Upper lobe of left lung (tissue), 6 donors: ENCODE measurements at regions not wholly inside any gene's neighbourhood (a gene's known extent, or its start where the extent isn't known, plus 50 kb on each side); places are given as distances from the start of the nearest gene placed in this dataset.
"Not testable (repeated sequence)": the region's sequence is repeated elsewhere in the genome, so short reads cannot be mapped to it uniquely, and the experiment has no call there.

ENCODE experiments used
- ATAC-seq, 2 donors: fragments of 200-7000 bp; cut with Tn5 transposase; one replicate each; pipeline ENCODE4 v1.9.1; 2022; ENCODE audit warnings: mild to moderate bottlenecking in 2 of 2, moderate library complexity in 2 of 2; ENCODE audit not compliant: low FRiP score in 2 of 2
- DNase-seq, 2 donors: peaks; one replicate each; pipeline ENCODE4 v3.0.0-alpha.2; 2019 to 2020
- H3K27ac ChIP-seq, 4 donors: fragments of 200-600 bp; sonication (generic); one replicate each; pipeline ENCODE4 v1.5.1; 2016 to 2019
- H3K27me3 ChIP-seq, 4 donors: fragments of 200-600 bp; sonication (generic); one replicate each; pipeline ENCODE4 v1.5.1; 2017 to 2019
- H3K36me3 ChIP-seq, 4 donors: fragments of 200-600 bp; sonication (generic); one replicate each; pipeline ENCODE4 v1.5.1; 2016 to 2019
- H3K4me1 ChIP-seq, 4 donors: fragments of 200-600 bp; sonication (generic); one replicate each; pipeline ENCODE4 v1.5.1; 2018 to 2019
- H3K4me3 ChIP-seq, 4 donors: fragments of 200-600 bp; sonication (generic); one replicate each; pipeline ENCODE4 v1.5.1; 2017 to 2019; ENCODE audit warnings: mild to moderate bottlenecking in 2 of 4, moderate library complexity in 1 of 4
- H3K9me3 ChIP-seq, 4 donors: fragments of 200-600 bp; sonication (generic); one replicate each; pipeline ENCODE4 v1.5.1; 2018 to 2019
- EP300 ChIP-seq, 4 donors: sonication (generic); formaldehyde crosslinking; IDR thresholded peaks; one replicate each; pipeline ENCODE4 v1.5.1; 2017; ENCODE audit warnings: antibody characterized with exemption in 4 of 4, control low read depth in 2 of 4
- POLR2A ChIP-seq, 4 donors: fragments of 450-650 bp; IDR thresholded peaks; one replicate each; pipeline ENCODE4 v1.5.1; 2016 to 2017; ENCODE audit warnings: antibody characterized with exemption in 4 of 4, mild to moderate bottlenecking in 2 of 4
- POLR2AphosphoS5 ChIP-seq, 2 donors: sonication (generic); formaldehyde crosslinking; IDR thresholded peaks; one replicate each; pipeline ENCODE4 v1.5.1; 2017; ENCODE audit warnings: antibody characterized with exemption in 2 of 2
- WGBS, 2 donors: methylation state at CpG; one replicate each; pipeline ENCODE4 v1.1.5; 2017 to 2018; 5-methylcytosine and 5-hydroxymethylcytosine counted together
- TF ChIP-seq, protein P1 (sequence below), 6 experiments: fragments of 450-650 bp in 4 of 6; fragments of 200-600 bp in 2 of 6; sonication (generic) in 2 of 6; IDR thresholded peaks; one replicate each; pipeline ENCODE4 v1.5.1; 2016 to 2019; ENCODE audit warnings: antibody characterized with exemption in 6 of 6
- donor health status: DM: no; HTN: no; CAD: no; lungs with moderate emphysema.
- donor health status: DM: no; HTN: yes; CAD: no; lungs with severe emphysema.

DNA sequence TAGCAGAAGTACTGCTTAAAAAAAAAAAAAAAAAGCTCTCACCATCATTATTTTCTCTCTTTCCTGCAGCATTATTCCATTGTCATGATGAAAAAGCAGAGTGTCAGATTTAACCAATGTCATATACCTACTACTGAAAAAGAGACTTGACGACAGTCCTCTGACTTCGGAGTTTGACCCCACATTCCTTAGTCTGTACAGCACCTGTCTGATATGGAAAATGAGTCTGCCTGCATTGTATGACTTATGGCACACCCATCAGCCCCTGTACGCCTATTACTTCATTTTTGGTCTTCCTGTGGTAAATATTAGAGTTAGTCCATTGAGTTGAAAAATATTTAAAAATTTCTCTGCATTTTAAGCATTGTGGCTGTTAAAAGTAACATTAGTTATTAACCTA, 54.5 kb upstream of the NOX4 start:
- WGBS, 2 donors: 73 to 77% methylated on average over 3 of the region's 3 CpGs
- Histone ChIP-seq H3K4me3 (no peak overlapping the region), H3K27ac (no peak overlapping the region), H3K9me3 (no peaks in the 10 kb centered on the region), H3K36me3 (no peaks in the 10 kb centered on the region), H3K27me3 (no peaks in the 10 kb centered on the region), H3K4me1 (no peaks in the 10 kb centered on the region)
- no peak for ATAC-seq
- no peak for DNase-seq
- TF ChIP-seq EP300 (IDR thresholded peaks at IDR 0.05): no peak
- no peak for TF ChIP-seq POLR2AphosphoS5 (IDR thresholded peaks at IDR 0.05)
- no peak for TF ChIP-seq POLR2A (IDR thresholded peaks at IDR 0.05)
- TF ChIP-seq, protein P1, sequence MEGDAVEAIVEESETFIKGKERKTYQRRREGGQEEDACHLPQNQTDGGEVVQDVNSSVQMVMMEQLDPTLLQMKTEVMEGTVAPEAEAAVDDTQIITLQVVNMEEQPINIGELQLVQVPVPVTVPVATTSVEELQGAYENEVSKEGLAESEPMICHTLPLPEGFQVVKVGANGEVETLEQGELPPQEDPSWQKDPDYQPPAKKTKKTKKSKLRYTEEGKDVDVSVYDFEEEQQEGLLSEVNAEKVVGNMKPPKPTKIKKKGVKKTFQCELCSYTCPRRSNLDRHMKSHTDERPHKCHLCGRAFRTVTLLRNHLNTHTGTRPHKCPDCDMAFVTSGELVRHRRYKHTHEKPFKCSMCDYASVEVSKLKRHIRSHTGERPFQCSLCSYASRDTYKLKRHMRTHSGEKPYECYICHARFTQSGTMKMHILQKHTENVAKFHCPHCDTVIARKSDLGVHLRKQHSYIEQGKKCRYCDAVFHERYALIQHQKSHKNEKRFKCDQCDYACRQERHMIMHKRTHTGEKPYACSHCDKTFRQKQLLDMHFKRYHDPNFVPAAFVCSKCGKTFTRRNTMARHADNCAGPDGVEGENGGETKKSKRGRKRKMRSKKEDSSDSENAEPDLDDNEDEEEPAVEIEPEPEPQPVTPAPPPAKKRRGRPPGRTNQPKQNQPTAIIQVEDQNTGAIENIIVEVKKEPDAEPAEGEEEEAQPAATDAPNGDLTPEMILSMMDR (IDR thresholded peaks at IDR 0.05): no peak

DNA sequence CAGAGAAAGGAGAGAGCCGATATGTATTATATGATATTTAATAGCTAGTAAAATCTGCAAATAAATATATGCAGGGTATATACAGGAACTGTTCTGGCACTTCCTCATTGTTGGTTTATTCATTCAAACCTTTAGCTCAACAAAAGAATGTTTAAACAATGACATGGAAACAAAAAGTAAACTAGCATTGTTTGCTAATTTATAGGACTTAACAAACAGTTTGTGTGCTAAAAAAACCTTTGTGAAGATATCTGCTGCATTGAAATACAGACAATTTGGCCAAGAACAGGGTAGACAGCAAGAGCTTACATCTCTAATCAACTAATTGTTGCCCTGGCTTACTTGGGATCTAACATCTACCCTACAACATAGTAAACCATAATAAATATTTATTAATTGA, 64.6 kb upstream of the NOX4 start:
- not testable (repeated sequence) for H3K27me3 ChIP-seq, H3K36me3 ChIP-seq, H3K27ac ChIP-seq, H3K9me3 ChIP-seq, H3K4me3 ChIP-seq, DNase-seq, ATAC-seq, H3K4me1 ChIP-seq
- 68 to 79% methylated on average over 1 of the region's 1 CpG for WGBS, 2 donors

DNA sequence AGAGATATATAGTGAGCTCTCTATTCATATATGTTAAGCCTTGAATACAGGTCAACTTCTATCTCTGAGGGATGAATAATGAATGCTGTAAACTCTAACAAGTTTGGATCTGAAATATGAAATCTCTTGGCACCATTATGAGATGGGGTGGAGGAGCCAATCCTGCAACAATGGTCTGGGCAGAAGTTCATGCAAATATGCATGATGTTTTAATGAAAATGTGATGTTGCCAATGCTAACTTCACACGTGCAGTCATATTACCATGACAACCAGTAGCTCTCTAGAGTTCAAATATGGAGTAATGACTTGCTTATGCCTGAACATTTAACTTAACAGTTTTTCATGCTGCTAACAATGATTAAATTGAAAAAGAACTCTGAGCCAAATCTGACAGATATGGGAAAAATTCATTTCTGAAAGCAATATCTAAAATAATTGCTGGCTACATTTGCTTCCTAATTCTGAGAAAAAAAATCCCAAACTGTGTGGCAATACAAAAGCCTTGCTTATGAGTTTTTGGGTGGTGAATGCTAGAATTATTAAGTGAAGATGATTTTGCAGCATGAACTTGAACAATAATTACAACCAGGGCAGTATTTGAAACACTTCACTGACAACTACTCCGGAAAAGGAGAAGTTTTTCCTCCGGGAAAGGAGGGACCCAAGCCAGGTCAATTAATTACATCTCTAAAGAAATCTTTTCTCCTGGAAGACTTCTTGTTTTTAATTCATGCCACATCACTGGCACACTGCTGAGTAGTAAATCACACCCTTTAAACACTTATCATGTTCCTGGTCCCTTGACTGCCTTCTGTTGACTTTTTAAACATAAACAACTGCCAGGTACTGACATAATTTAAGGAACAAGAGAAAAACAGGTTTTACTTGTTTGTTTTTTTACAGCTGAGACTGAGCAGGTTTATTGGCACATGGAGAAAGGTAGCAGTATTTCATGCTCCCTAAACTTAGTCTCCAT, 65.8 kb upstream of the NOX4 start:
- DNase-seq: not testable (repeated sequence)

DNA sequence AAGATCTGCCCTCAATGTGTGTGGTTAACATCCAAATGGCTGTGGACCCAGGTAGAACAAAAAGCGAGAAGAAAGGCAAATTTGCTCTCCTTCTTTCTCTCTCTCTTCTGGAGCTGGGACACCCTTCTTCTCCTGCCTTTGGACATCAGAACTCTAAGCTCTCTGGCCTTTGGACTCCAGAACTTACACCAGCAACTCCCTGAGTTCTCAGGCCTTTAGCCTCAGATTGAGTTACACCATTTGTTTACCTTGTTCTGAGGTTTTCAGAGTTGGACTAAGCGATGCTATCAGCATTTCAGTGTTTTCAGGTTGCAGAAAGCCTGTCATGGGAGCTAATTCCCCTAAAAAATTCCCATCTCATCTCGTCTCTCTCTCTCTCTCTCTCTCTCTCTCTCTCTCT, 69.4 kb upstream of the NOX4 start:
- ATAC-seq, H3K4me3 ChIP-seq, DNase-seq, H3K27me3 ChIP-seq, H3K9me3 ChIP-seq, H3K27ac ChIP-seq, H3K36me3 ChIP-seq, H3K4me1 ChIP-seq: not testable (repeated sequence)
- WGBS, 2 donors: 58 to 60% methylated on average over 3 of the region's 3 CpGs

More for the DNA sequence above, 65.8 kb upstream of the NOX4 start:
- H3K27ac ChIP-seq, H3K4me1 ChIP-seq, H3K4me3 ChIP-seq, ATAC-seq, H3K27me3 ChIP-seq, H3K36me3 ChIP-seq, H3K9me3 ChIP-seq: not testable (repeated sequence)
- 29 to 31% methylated on average over 3 of the region's 3 CpGs for WGBS, 2 donors

DNA sequence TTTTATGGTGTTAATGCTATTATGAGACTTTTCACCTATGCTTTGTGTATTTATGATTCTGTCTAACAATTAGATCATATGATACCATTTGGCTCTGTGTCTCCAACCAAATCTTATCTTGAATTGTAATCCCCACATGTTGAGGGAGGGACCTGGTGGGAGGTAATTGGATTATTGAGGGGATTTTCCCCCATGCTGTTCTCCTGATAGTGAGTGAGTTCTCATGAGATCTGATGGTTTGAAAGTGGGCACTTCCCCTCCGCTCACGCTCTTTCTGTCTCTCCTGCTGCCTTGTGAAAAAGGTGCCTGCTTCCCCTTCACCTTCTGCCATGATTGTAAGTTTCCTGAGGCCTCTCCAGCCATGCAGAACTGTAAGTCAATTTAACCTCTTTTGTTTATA, 71.6 kb upstream of the NOX4 start:
- not testable (repeated sequence) for H3K27ac ChIP-seq, H3K4me1 ChIP-seq, DNase-seq, ATAC-seq, H3K9me3 ChIP-seq, H3K27me3 ChIP-seq, H3K4me3 ChIP-seq, H3K36me3 ChIP-seq
- WGBS, 2 donors: 94 to 96% methylated on average over 2 of the region's 2 CpGs

DNA sequence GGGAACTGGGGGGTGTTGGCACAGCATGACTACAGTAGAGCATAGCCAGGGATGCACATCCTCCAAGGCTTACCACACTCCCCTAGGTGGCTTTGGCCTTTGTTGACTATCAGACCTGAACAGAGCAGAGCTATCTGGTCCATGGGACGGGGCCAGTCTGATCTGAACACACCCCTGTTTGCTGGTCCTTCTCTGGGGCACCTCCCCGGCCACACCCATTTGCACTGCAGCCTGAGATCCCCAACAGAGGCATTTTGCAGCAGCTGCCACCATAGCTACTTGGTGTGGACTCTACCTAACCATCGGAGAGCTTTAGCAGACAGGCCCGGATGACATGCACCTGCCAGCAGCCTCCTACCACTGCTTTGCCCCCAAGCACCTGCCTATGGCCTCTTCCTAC, 75.8 kb upstream of the NOX4 start:
- no peak overlapping the region for H3K4me3 ChIP-seq
- ATAC-seq (peak in 1 of 2 donors; percentile 30), DNase-seq (no peak)
- H3K27ac ChIP-seq: no peak overlapping the region
- no peaks in the 10 kb centered on the region for H3K36me3 ChIP-seq
- whole genome bisulfite sequencing, 2 donors: 70 to 86% methylated on average over 4 of the region's 4 CpGs
- no peaks in the 10 kb centered on the region for H3K4me1 ChIP-seq
- TF ChIP-seq POLR2A (IDR thresholded peaks at IDR 0.05) (no peak), POLR2AphosphoS5 (IDR thresholded peaks at IDR 0.05) (no peak), EP300 (IDR thresholded peaks at IDR 0.05) (no peak)
- TF ChIP-seq, protein P1 (IDR thresholded peaks at IDR 0.05): no peak
- no peaks in the 10 kb centered on the region for H3K27me3 ChIP-seq
- no peaks in the 10 kb centered on the region for H3K9me3 ChIP-seq

DNA sequence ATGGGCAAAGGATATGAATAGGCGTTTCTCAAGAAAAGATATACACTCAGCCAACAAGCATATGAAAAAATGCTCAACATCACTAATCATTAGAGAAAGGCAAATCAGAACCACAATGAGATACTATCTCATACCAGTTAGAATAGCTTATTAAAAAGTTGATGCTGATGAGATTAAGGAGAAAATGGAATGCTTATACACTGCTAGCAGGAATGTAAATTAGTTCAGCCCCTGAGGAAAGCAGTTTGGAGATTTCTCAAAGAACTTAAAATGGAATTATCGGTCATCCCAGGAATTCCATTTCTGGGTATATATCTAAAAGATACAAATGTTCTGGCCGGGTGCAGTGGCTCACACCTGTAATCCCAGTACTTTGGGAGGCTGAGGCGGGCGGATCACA, 78.2 kb upstream of the NOX4 start:
- ATAC-seq, DNase-seq, H3K27me3 ChIP-seq, H3K9me3 ChIP-seq, H3K4me3 ChIP-seq, H3K4me1 ChIP-seq, H3K36me3 ChIP-seq, H3K27ac ChIP-seq: not testable (repeated sequence)
- WGBS, 2 donors: 74 to 84% methylated on average over 5 of the region's 5 CpGs

DNA sequence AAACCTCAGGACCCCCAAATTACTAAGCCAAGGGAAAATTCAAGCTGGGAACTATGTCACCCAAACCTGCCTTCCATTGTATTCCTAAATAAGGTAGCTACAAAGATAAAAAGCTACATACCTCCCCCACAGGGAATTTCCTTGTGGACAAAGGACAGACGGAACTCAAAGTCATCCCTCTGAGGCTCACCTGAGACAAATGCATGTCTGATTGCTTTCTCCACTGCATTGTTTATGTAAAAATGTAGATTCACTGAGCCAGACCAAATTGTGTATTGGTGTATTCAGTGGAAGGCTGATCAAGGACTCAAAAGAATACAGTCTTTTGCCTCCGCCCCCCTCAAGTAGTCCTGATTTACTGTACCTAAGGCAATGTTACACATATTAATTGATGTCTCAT, 80.5 kb upstream of the NOX4 start:
- not testable (repeated sequence) for H3K27me3 ChIP-seq, H3K4me1 ChIP-seq, H3K9me3 ChIP-seq, H3K36me3 ChIP-seq, H3K27ac ChIP-seq, H3K4me3 ChIP-seq, DNase-seq, ATAC-seq
- 88 to 100% methylated on average over 2 of the region's 2 CpGs for WGBS, 2 donors

DNA sequence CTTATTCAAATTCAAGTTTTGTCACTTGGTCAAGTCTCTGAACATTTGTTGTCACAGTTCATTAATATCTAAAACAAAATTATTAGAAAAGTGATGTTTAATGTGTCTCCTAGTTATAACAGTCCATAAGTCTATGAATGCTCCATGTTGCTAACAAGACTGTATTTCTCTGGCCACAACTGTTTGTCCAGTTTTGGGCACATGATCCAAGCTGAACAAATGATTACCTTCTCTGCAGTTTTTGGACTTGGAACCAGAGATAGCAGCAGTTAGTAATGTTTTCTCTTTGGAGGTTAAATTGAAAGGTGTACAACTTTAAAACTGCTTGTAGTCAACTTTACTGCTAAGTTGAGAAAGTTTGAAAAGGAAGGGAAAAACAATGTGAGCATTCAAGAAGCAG, 84.7 kb upstream of the NOX4 start:
- H3K36me3 ChIP-seq, ATAC-seq, H3K27me3 ChIP-seq, H3K9me3 ChIP-seq, DNase-seq, H3K4me1 ChIP-seq, H3K4me3 ChIP-seq, H3K27ac ChIP-seq: not testable (repeated sequence)

DNA sequence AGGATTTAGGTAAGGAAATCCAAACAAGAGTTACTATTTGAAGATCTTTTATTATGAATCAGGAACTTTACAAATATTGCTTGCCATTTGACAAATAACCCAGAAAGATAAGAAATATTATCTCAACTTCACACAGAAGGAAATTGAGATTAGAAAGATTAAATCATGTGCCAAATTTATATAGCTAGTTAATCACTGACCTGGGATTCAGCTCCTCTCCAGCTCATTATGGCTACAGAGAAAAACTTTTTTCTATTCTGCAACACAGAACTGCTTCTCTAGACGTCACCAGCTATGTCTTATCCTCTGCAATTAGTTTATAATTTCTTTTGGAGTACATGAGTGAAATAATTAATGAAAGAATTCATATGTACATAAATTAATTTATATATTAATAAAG, 86.3 kb upstream of the NOX4 start:
- H3K27me3 ChIP-seq, H3K27ac ChIP-seq, ATAC-seq, H3K4me3 ChIP-seq, H3K4me1 ChIP-seq, DNase-seq, H3K9me3 ChIP-seq, H3K36me3 ChIP-seq: not testable (repeated sequence)
- whole genome bisulfite sequencing, 2 donors: 45 to 47% methylated on average over 1 of the region's 1 CpG
